GM12878 (cell line): ENCODE measurements at regions not wholly inside any gene's neighbourhood (a gene's known extent, or its start where the extent isn't known, plus 50 kb on each side); places are given as distances from the start of the nearest gene placed in this dataset.

Source experiments
- ATAC-seq: fragments of 200-7000 bp; cut with Tn5 transposase; 3 replicates; pipeline ENCODE4 v1.9.1; 2020; ENCODE audit warnings: mild to moderate bottlenecking, moderate library complexity
- BruUV-seq: library from RNA; stranded (reverse); fragments of 400-500 nt; replicated peaks from 2 replicates; lab custom pipeline; 2021; lab: Mats Ljungman, UMichigan
- CTCF ChIA-PET: fragments of 300-600 bp; sonication (Branson Sonifier 250); formaldehyde crosslinking; extraction: SDS; loops from one replicate; lab custom pipeline; 2021; ENCODE audit warnings: inconsistent platforms; lab: Yijun Ruan, JAX
- POLR2A ChIA-PET: fragments of 350-600 bp; formaldehyde crosslinking; extraction: SDS; loops from one replicate; lab custom pipeline; 2021; ENCODE audit warnings: inconsistent platforms; lab: Charles Lee
- RAD21 ChIA-PET: fragments of 300-600 bp; sonication (Branson Sonifier 250); formaldehyde crosslinking; loops from one replicate; lab custom pipeline; 2023; ENCODE audit warnings: antibody characterized with exemption; ENCODE audit not compliant: unreplicated experiment; lab: Charles Lee
- SMC1A ChIA-PET: fragments of 300-600 bp; sonication (Branson Sonifier 250); formaldehyde crosslinking; loops from one replicate; lab custom pipeline; 2023; ENCODE audit not compliant: unreplicated experiment, uncharacterized antibody; lab: Charles Lee
- DNase-seq: peaks from one replicate; pipeline ENCODE4 v3.0.0-alpha.2; 2011; ENCODE audit warnings: low read depth, low spot score
- FAIRE-seq: peaks from 3 replicates; lab custom pipeline; 2011; peaks lifted over from hg19 to GRCh38; lab: Jason Lieb, UNC
- H2AFZ ChIP-seq: 2 replicates; pipeline ENCODE4 v1.6.0; 2011; ENCODE audit warnings: low read depth, low read length, control low read depth; ENCODE audit not compliant: control insufficient read depth
- H3K27ac ChIP-seq: 2 replicates; pipeline ENCODE4 v1.5.1; 2011; ENCODE audit warnings: control low read depth; ENCODE audit not compliant: control insufficient read depth, insufficient read depth
- H3K27me3 ChIP-seq, 2 experiments: replicated peaks in 1 of 2; 2 replicates each; pipeline versions ENCODE4 v1.6.0 to v1.6.1; 2011; ENCODE audit warnings: low read length in 1 of 2; ENCODE audit not compliant: control insufficient read depth in 2 of 2, insufficient read depth in 2 of 2
- H3K36me3 ChIP-seq, 2 experiments: 2 replicates each; pipeline ENCODE4 v1.5.1; 2011; ENCODE audit warnings: low read length in 1 of 2; ENCODE audit not compliant: control insufficient read depth in 2 of 2, insufficient read depth in 2 of 2
- H3K4me1 ChIP-seq: 2 replicates; pipeline ENCODE4 v1.6.1; 2011; ENCODE audit warnings: mild to moderate bottlenecking, low read length, moderate library complexity, mixed read lengths; ENCODE audit not compliant: control insufficient read depth, insufficient read depth
- H3K4me2 ChIP-seq: 2 replicates; pipeline ENCODE4 v1.6.0; 2011; ENCODE audit warnings: control low read depth; ENCODE audit not compliant: control insufficient read depth, insufficient read depth
- H3K4me3 ChIP-seq: fragments of 200-600 bp; sonication (generic); 2 replicates; pipeline ENCODE4 v1.5.1; 2016
- H3K79me2 ChIP-seq: 2 replicates; pipeline ENCODE4 v1.6.0; 2011; ENCODE audit warnings: low read length; ENCODE audit not compliant: control insufficient read depth, insufficient read depth
- H3K9ac ChIP-seq: 2 replicates; pipeline ENCODE4 v1.8.0; 2011; ENCODE audit warnings: low read length, control low read depth, mixed read lengths; ENCODE audit not compliant: control insufficient read depth, insufficient read depth
- H3K9me3 ChIP-seq: replicated peaks from 3 replicates; pipeline ENCODE4 v1.5.1; 2011; ENCODE audit warnings: mild to moderate bottlenecking, low read length; ENCODE audit not compliant: control insufficient read depth, insufficient read depth
- H4K20me1 ChIP-seq: 2 replicates; pipeline ENCODE4 v1.6.0; 2011; ENCODE audit not compliant: control insufficient read depth, insufficient read depth
- ATF3 ChIP-seq: IDR thresholded peaks from 2 replicates; pipeline ENCODE4 v1.6.1; 2011; ENCODE audit warnings: low read depth, mild to moderate bottlenecking, low read length, moderate library complexity, borderline replicate concordance; ENCODE audit errors: extremely low read depth
- CEBPZ ChIP-seq: fragments of 150-350 bp; IDR thresholded peaks from 2 replicates; pipeline ENCODE4 v1.6.1; 2016; ENCODE audit warnings: low read depth, low read length
- CHD4 ChIP-seq: fragments of 200-600 bp; sonication (generic); IDR thresholded peaks from 2 replicates; pipeline ENCODE4 v1.6.1; 2016; ENCODE audit warnings: mild to moderate bottlenecking
- CREB1 ChIP-seq: IDR thresholded peaks from 2 replicates; pipeline ENCODE4 v1.6.1; 2012; ENCODE audit warnings: low read depth, mild to moderate bottlenecking, inconsistent platforms
- E4F1 ChIP-seq: fragments of 450-650 bp; IDR thresholded peaks from 2 replicates; pipeline ENCODE4 v1.6.1; 2018; ENCODE audit warnings: borderline replicate concordance, mild to moderate bottlenecking; ENCODE audit not compliant: partially characterized antibody
- ESRRA ChIP-seq: IDR thresholded peaks from 2 replicates; pipeline ENCODE4 v1.6.1; 2012; ENCODE audit warnings: mild to moderate bottlenecking, low read length, improper control_type of control experiment
- KLF5 ChIP-seq: fragments of 450-650 bp; IDR thresholded peaks from 2 replicates; pipeline ENCODE4 v1.6.1; 2014; ENCODE audit warnings: mild to moderate bottlenecking; ENCODE audit not compliant: partially characterized antibody
- NFIC ChIP-seq: IDR thresholded peaks from 2 replicates; pipeline ENCODE4 v1.6.1; 2012; ENCODE audit warnings: low read depth, mild to moderate bottlenecking, inconsistent platforms, low read length, moderate library complexity
- PKNOX1 ChIP-seq: fragments of 450-650 bp; IDR thresholded peaks from 2 replicates; pipeline ENCODE4 v1.6.1; 2016; ENCODE audit warnings: mild to moderate bottlenecking
- POLR2AphosphoS2 ChIP-seq: IDR thresholded peaks from 2 replicates; pipeline ENCODE4 v1.6.1; 2011; ENCODE audit warnings: low read depth, mild to moderate bottlenecking, low read length, improper control_type of control experiment, moderate library complexity
- RCOR1 ChIP-seq: conservative IDR thresholded peaks from 2 replicates; pipeline ENCODE4 v1.6.1; 2012; ENCODE audit warnings: low read depth, low read length, improper control_type of control experiment
- SIN3A ChIP-seq: IDR thresholded peaks from 2 replicates; pipeline ENCODE4 v1.6.1; 2012; ENCODE audit warnings: low read depth, low read length, improper control_type of control experiment
- WRNIP1 ChIP-seq: IDR thresholded peaks from 2 replicates; pipeline ENCODE4 v1.6.1; 2011; ENCODE audit warnings: low read depth, low read length, improper control_type of control experiment, borderline replicate concordance
- ZBED1 ChIP-seq: IDR thresholded peaks from 2 replicates; pipeline ENCODE4 v1.6.1; 2016; ENCODE audit warnings: borderline replicate concordance
- ZNF207 ChIP-seq: fragments of 450-650 bp; IDR thresholded peaks from 2 replicates; pipeline ENCODE4 v1.6.1; 2014; ENCODE audit warnings: antibody characterized with exemption, mild to moderate bottlenecking, borderline replicate concordance
- ZNF217 ChIP-seq: fragments of 450-650 bp; IDR thresholded peaks from 2 replicates; pipeline ENCODE4 v1.6.1; 2017; ENCODE audit warnings: antibody characterized with exemption, mild to moderate bottlenecking
- WGBS: methylation state at CpG from one replicate; pipeline ENCODE4 v1.1.6; 2016; ENCODE audit warnings: low lambda C conversion rate; ENCODE audit not compliant: insufficient replicate concordance, insufficient coverage; ENCODE audit errors: missing lambda C conversion rate; 5-methylcytosine and 5-hydroxymethylcytosine counted together
- in situ Hi-C: fragments of 300-500 bp; cut with MboI; formaldehyde crosslinking; loops from 9 replicates; pipeline ENCODE4 v1.14.3; 2018; ENCODE audit warnings: mixed read lengths
- intact Hi-C: fragments of 100-400 bp; cut with micrococcal nuclease; formaldehyde crosslinking; loops from one replicate; pipeline ENCODE4 v1.14.2; 2022; ENCODE audit not compliant: unreplicated experiment

- intact Hi-C loops, result no loop called here
Observed at GRCh38 chr6:134853111-134854055, 96.5 kb downstream of the ALDH8A1 start.

More at GRCh38 chr6:134853111-134854055, 96.5 kb downstream of the ALDH8A1 start:
- in situ Hi-C loops, result no loop called here
- Histone ChIP-seq H3K9ac (no peak overlapping the region), H3K79me2 (no peaks in the 10 kb centered on the region), H3K27ac (no peak overlapping the region), H4K20me1 (no peaks in the 10 kb centered on the region), H3K27me3 (no peaks in the 10 kb centered on the region), H3K4me2 (no peak overlapping the region), H3K36me3 (no peaks in the 10 kb centered on the region), H2AFZ (no peak overlapping the region), H3K4me1 (no peaks in the 10 kb centered on the region), H3K9me3 (no peaks in the 10 kb centered on the region), H3K4me3 (no peak overlapping the region)
- BruUV-seq, result no TSS peak
- SMC1A ChIA-PET, result interaction anchor here (1.0 to 2.0 kb wide), 2 partner anchors 87 to 697 kb away, joined by 3 to 6 read pairs; no protein-coding TSS in a partner anchor
- TF ChIP-seq ZBED1, result no peak
- no peak for TF ChIP-seq ZNF217
- no peak for TF ChIP-seq ZNF207
- no peak for TF ChIP-seq CEBPZ
- TF ChIP-seq SIN3A, result no peak
- no peak for TF ChIP-seq CREB1
- TF ChIP-seq NFIC, result no peak
- TF ChIP-seq PKNOX1, result no peak
- no peak for TF ChIP-seq E4F1
- TF ChIP-seq WRNIP1, result no peak
- no peak for TF ChIP-seq RCOR1
- no peak for TF ChIP-seq POLR2AphosphoS2
- no peak for TF ChIP-seq CHD4
- no peak for TF ChIP-seq ATF3
- TF ChIP-seq ESRRA, result no peak
- no peak for TF ChIP-seq KLF5
- POLR2A ChIA-PET, result no interaction called here
- WGBS, result 51% methylated on average over 7 of the region's 7 CpGs
- RAD21 ChIA-PET, result no interaction called here
- FAIRE-seq, result no peak
- CTCF ChIA-PET, result interaction anchor here (1.2 to 1.9 kb wide), 3 partner anchors 21 to 730 kb away, joined by 3 to 8 read pairs (median 4); no protein-coding TSS in a partner anchor
- ATAC-seq, result no peak
- no peak for DNase-seq
